ENCODE measurements at regions not wholly inside any gene's neighbourhood (a gene's known extent, or its start where the extent isn't known, plus 50 kb on each side); places are given as distances from the start of the nearest gene placed in this dataset.

DNA sequence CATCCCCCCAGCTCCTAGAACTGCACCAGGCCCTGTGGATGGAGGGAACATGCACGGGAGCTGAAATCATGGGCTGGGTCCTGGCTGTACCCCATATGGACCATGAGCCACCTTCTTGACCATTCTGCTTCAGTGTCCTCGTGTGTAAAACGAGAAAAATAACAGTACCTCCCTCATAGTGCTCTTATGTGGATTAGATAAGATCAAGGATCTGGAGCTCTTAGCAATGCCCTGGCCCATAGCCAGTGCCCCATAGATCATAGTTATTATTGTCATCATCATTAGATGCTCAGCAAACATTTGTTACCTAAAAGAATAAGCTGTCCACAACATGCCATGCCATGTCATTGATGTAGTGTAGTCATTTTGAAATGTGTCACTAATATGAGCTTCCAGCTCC, 71.3 kb downstream of the SYNE3 start:
- TF ChIP-seq, protein P1, sequence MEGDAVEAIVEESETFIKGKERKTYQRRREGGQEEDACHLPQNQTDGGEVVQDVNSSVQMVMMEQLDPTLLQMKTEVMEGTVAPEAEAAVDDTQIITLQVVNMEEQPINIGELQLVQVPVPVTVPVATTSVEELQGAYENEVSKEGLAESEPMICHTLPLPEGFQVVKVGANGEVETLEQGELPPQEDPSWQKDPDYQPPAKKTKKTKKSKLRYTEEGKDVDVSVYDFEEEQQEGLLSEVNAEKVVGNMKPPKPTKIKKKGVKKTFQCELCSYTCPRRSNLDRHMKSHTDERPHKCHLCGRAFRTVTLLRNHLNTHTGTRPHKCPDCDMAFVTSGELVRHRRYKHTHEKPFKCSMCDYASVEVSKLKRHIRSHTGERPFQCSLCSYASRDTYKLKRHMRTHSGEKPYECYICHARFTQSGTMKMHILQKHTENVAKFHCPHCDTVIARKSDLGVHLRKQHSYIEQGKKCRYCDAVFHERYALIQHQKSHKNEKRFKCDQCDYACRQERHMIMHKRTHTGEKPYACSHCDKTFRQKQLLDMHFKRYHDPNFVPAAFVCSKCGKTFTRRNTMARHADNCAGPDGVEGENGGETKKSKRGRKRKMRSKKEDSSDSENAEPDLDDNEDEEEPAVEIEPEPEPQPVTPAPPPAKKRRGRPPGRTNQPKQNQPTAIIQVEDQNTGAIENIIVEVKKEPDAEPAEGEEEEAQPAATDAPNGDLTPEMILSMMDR (optimal IDR thresholded peaks at IDR 0.05 in 1 of 3, IDR thresholded peaks at IDR 0.05 in 1 of 3, conservative IDR thresholded peaks at IDR 0.05 in 1 of 3; ENCODE audit: extremely low read depth in 1 of 3, insufficient read depth in 2 of 3, low read length in 3 of 3), result no peak
- TF ChIP-seq EZH2 (IDR thresholded peaks at IDR 0.05; ENCODE audit: low read length), result no peak

Measured in keratinocyte (primary cell).